DND-41 (cell line): ENCODE measurements at regions not wholly inside any gene's neighbourhood (a gene's known extent, or its start where the extent isn't known, plus 50 kb on each side); places are given as distances from the start of the nearest gene placed in this dataset.

Source experiments
- ATAC-seq: fragments of 200-7000 bp; cut with Tn5 transposase; 3 replicates; pipeline ENCODE4 v1.9.1; 2021; ENCODE audit warnings: low read depth; ENCODE audit not compliant: insufficient read depth
- DNase-seq: peaks from one replicate; pipeline ENCODE4 v3.0.0-alpha.2; 2020
- H2AFZ ChIP-seq: 2 replicates; pipeline ENCODE4 v1.6.0; 2012; ENCODE audit warnings: low read depth, low read length
- H3K27ac ChIP-seq: 2 replicates; pipeline ENCODE4 v1.5.1; 2012; ENCODE audit warnings: low read length, inconsistent platforms
- H3K27me3 ChIP-seq: fragments of 200-600 bp; sonication (generic); 2 replicates; pipeline ENCODE4 v1.6.0; 2012; ENCODE audit warnings: low read length, mild to moderate bottlenecking, inconsistent platforms; ENCODE audit not compliant: insufficient read depth, poor library complexity
- H3K36me3 ChIP-seq: 2 replicates; pipeline ENCODE4 v1.5.1; 2012; ENCODE audit warnings: low read length, inconsistent platforms; ENCODE audit not compliant: insufficient read depth
- H3K4me1 ChIP-seq: 2 replicates; pipeline ENCODE4 v1.5.1; 2012; ENCODE audit warnings: mild to moderate bottlenecking, low read length; ENCODE audit not compliant: insufficient read depth
- H3K4me2 ChIP-seq: 2 replicates; pipeline ENCODE4 v1.6.0; 2012; ENCODE audit warnings: mild to moderate bottlenecking, moderate library complexity, low read length, inconsistent platforms; ENCODE audit not compliant: insufficient read depth
- H3K4me3 ChIP-seq, 2 experiments: fragments of 200-600 bp in 1 of 2; shearing (Covaris generic) in 1 of 2; 2 replicates each; pipeline ENCODE4 v1.5.1; 2012 to 2016; ENCODE audit warnings: inconsistent platforms in 2 of 2, low read length in 2 of 2, mild to moderate bottlenecking in 2 of 2, low read depth in 1 of 2, moderate library complexity in 1 of 2
- H3K79me2 ChIP-seq: 2 replicates; pipeline ENCODE4 v1.6.0; 2012; ENCODE audit warnings: low read length, inconsistent platforms; ENCODE audit not compliant: insufficient read depth
- H3K9ac ChIP-seq: 2 replicates; pipeline ENCODE4 v1.6.0; 2012; ENCODE audit warnings: low read depth, mild to moderate bottlenecking, inconsistent platforms, low read length, moderate library complexity
- H3K9me3 ChIP-seq: 2 replicates; pipeline ENCODE4 v1.5.1; 2012; ENCODE audit warnings: low read length, moderate library complexity, mild to moderate bottlenecking, inconsistent platforms; ENCODE audit not compliant: insufficient read depth, severe bottlenecking
- H4K20me1 ChIP-seq: 2 replicates; pipeline ENCODE4 v1.6.0; 2012; ENCODE audit warnings: low read length; ENCODE audit not compliant: insufficient read depth
- EZH2 ChIP-seq: IDR thresholded peaks from 3 replicates; pipeline ENCODE4 v1.6.1; 2012; ENCODE audit warnings: borderline replicate concordance, low read depth, mild to moderate bottlenecking, moderate library complexity, low read length, inconsistent platforms; ENCODE audit not compliant: severe bottlenecking
- TF ChIP-seq, protein P1 (sequence below): IDR thresholded peaks from 2 replicates; pipeline ENCODE4 v1.5.1; 2012; ENCODE audit warnings: borderline replicate concordance, low read length, moderate library complexity, mild to moderate bottlenecking; ENCODE audit not compliant: poor library complexity, severe bottlenecking; ENCODE audit errors: extremely low read depth

DNA sequence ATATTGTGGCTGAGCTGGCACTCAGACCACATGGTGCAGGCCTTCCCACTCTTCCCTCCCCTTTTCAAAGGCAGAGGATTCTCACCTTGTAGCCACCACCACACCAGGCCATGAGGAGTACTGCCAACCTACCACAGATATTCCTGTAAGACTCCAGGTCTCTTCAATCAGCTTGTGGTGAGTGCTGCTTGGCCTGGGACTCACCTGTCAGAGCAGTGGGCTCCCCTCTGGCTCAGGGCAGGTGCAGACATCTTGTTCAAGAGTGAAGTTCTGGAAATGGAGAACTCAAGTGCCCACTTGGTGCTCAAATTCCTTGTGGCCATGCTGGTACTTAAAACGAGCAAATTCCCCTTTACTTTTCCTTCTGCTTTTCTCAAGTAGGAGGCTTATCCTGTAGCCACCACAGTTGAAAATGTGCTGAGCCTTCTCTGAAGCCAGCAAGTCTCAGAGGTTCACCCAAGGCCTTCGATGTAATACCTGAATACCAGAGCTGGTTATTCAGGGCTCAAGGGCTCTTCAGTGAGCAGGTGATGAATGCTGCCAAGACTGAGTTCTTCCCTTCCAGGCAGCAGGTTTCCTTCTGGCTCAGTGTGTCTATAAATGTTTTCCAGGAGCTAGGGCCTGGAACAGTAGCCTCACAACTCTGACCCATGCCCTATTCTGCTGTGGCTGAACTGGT, 212.9 kb downstream of the TEX13C start:
- no peaks in the 10 kb centered on the region for H3K27me3 ChIP-seq
- no peaks in the 10 kb centered on the region for H4K20me1 ChIP-seq
- no peaks in the 10 kb centered on the region for H3K36me3 ChIP-seq
- TF ChIP-seq, protein P1, sequence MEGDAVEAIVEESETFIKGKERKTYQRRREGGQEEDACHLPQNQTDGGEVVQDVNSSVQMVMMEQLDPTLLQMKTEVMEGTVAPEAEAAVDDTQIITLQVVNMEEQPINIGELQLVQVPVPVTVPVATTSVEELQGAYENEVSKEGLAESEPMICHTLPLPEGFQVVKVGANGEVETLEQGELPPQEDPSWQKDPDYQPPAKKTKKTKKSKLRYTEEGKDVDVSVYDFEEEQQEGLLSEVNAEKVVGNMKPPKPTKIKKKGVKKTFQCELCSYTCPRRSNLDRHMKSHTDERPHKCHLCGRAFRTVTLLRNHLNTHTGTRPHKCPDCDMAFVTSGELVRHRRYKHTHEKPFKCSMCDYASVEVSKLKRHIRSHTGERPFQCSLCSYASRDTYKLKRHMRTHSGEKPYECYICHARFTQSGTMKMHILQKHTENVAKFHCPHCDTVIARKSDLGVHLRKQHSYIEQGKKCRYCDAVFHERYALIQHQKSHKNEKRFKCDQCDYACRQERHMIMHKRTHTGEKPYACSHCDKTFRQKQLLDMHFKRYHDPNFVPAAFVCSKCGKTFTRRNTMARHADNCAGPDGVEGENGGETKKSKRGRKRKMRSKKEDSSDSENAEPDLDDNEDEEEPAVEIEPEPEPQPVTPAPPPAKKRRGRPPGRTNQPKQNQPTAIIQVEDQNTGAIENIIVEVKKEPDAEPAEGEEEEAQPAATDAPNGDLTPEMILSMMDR = no peak
- no peak for TF ChIP-seq EZH2
- no peak overlapping the region for H3K9ac ChIP-seq
- H3K4me1 ChIP-seq = no peaks in the 10 kb centered on the region
- no peak for DNase-seq
- H3K4me3 ChIP-seq = no peak overlapping the region
- H3K79me2 ChIP-seq = no peaks in the 10 kb centered on the region
- no peak overlapping the region for H2AFZ ChIP-seq
- H3K4me2 ChIP-seq = no peak overlapping the region
- H3K27ac ChIP-seq = no peak overlapping the region
- no peaks in the 10 kb centered on the region for H3K9me3 ChIP-seq
- no peak for ATAC-seq

DNA sequence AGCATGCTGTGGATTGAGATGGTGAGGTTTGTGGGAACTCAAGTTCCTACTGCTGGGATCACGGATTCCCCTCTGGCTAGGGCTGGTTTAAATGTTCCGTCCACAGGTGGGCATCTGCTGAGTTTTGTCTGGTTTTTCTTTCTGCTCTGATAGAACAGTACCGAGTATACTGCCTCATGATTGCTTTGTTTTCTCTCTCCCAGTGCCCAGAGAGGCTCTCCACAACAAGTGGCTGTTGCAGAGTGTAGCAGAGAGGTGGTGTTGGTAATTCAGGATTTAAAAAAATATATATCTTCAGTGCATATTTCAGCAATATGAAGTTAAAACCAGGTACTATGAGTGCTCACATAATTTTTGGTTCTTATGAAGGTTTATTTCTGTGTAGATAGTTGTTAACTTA, 213.7 kb downstream of the TEX13C start:
- Histone ChIP-seq H4K20me1 (no peaks in the 10 kb centered on the region), H3K4me1 (no peaks in the 10 kb centered on the region), H3K4me2 (no peak overlapping the region), H3K9ac (no peak overlapping the region), H3K36me3 (no peaks in the 10 kb centered on the region), H3K9me3 (no peaks in the 10 kb centered on the region), H3K79me2 (no peaks in the 10 kb centered on the region), H2AFZ (no peak overlapping the region), H3K27ac (no peak overlapping the region), H3K27me3 (no peaks in the 10 kb centered on the region), H3K4me3 (no peak overlapping the region)
- no peak for DNase-seq
- ATAC-seq = no peak
- TF ChIP-seq, protein P1 = no peak

DNA sequence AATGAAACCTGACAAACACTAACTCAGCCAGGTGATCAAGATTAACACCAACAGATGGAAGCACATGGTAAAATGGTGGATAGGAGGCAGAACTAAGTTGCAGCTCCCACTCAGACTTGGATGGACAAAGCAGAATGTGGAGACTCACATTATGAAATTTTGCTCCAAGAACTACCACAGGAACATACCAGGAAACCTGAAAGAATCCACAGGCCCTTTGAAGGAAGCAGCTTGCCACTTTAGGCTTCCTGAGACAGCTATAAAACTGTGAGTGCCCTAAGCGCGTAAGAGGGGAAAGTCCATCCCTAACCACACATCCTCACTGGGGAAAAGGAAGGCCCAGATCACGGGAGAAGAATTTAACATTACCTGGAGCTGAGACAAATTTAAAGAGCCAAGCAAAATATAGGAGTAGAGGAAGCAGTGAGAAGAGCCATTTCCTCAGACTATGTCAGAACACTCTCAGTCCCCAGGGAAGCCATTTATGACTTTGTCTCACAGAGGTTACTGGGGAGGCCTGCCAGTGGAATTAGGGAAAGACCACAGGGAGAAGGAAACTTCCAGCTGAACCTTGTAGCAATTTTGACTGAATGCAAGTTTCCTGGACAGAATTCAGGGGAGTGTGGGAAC, 224.5 kb downstream of the TEX13C start:
- H3K4me3 ChIP-seq = no peak overlapping the region
- no peaks in the 10 kb centered on the region for H3K9me3 ChIP-seq
- TF ChIP-seq, protein P1 = no peak
- TF ChIP-seq EZH2 = no peak
- no peak for DNase-seq
- no peak for ATAC-seq
- no peak overlapping the region for H3K4me2 ChIP-seq
- H3K36me3 ChIP-seq = no peaks in the 10 kb centered on the region
- no peak overlapping the region for H3K27ac ChIP-seq
- no peak overlapping the region for H3K9ac ChIP-seq
- H3K27me3 ChIP-seq = no peaks in the 10 kb centered on the region
- no peaks in the 10 kb centered on the region for H3K4me1 ChIP-seq
- H3K79me2 ChIP-seq = no peaks in the 10 kb centered on the region
- no peaks in the 10 kb centered on the region for H4K20me1 ChIP-seq
- no peak overlapping the region for H2AFZ ChIP-seq
